Breast epithelium (tissue), 4 donors: ENCODE measurements at regions not wholly inside any gene's neighbourhood (a gene's known extent, or its start where the extent isn't known, plus 50 kb on each side); places are given as distances from the start of the nearest gene placed in this dataset.
"Not testable (repeated sequence)": the region's sequence is repeated elsewhere in the genome, so short reads cannot be mapped to it uniquely, and the experiment has no call there.

Experiments used
- DNase-seq, 2 donors: peaks; one replicate each; pipeline ENCODE4 v3.0.0-alpha.2; 2019; ENCODE audit warnings: low spot score in 2 of 2
- H3K27ac ChIP-seq, 2 donors: fragments of 200-600 bp; sonication (generic) in 1 of 2; one replicate each; pipeline ENCODE4 v1.5.1; 2016 to 2019; ENCODE audit warnings: mild to moderate bottlenecking in 1 of 2
- H3K27me3 ChIP-seq, 2 donors: fragments of 200-600 bp; sonication (generic) in 1 of 2; one replicate each; pipeline versions ENCODE4 v1.5.1 to v1.6.0; 2017 to 2019; ENCODE audit warnings: control low read depth in 1 of 2, mild to moderate bottlenecking in 1 of 2
- H3K36me3 ChIP-seq: fragments of 200-600 bp; one replicate; pipeline ENCODE4 v1.5.1; 2019
- H3K4me1 ChIP-seq, 2 donors: fragments of 200-600 bp; sonication (generic); one replicate each; pipeline ENCODE4 v1.5.1; 2016 to 2019; ENCODE audit warnings: control low read depth in 1 of 2
- H3K4me3 ChIP-seq, 3 donors: fragments of 200-600 bp; sonication (generic); 1 replicate in 2 of 3; 2 replicates in 1 of 3; pipeline ENCODE4 v1.5.1; 2016 to 2019; ENCODE audit warnings: mild to moderate bottlenecking in 3 of 3, moderate library complexity in 2 of 3
- H3K9me3 ChIP-seq, 2 donors: fragments of 200-600 bp; sonication (generic) in 1 of 2; one replicate each; pipeline ENCODE4 v1.5.1; 2016 to 2019; ENCODE audit warnings: control low read depth in 1 of 2
- CTCF ChIP-seq, 3 donors: fragments of 450-650 bp; IDR thresholded peaks; one replicate each; pipeline ENCODE4 v1.5.1; 2016 to 2017; ENCODE audit warnings: antibody characterized with exemption in 3 of 3, mild to moderate bottlenecking in 3 of 3, moderate library complexity in 3 of 3
- POLR2A ChIP-seq: fragments of 450-650 bp; IDR thresholded peaks from one replicate; pipeline ENCODE4 v1.6.1; 2016; ENCODE audit warnings: antibody characterized with exemption, mild to moderate bottlenecking, moderate library complexity
- POLR2AphosphoS5 ChIP-seq, 3 donors: sonication (generic); formaldehyde crosslinking; IDR thresholded peaks; one replicate each; pipeline ENCODE4 v1.6.1; 2017; ENCODE audit warnings: antibody characterized with exemption in 3 of 3
- intact Hi-C: fragments of 100-400 bp; cut with DNase I; formaldehyde crosslinking; loops from one replicate; pipeline ENCODE4 v1.15.1; 2023; ENCODE audit warnings: low total_unique reads

GRCh38 chr5:154541553-154541952 lies 63.5 kb upstream of the HAND1 start:
- H3K27me3 ChIP-seq, result peaks cover 0 to 5% of the 10 kb centered on the region in 2 donors
- TF ChIP-seq CTCF (IDR thresholded peaks at IDR 0.05), result no peak
- no peak for TF ChIP-seq POLR2A
- TF ChIP-seq POLR2AphosphoS5 (IDR thresholded peaks at IDR 0.05), result no peak
- intact Hi-C loops, result no loop called here
- no peak overlapping the region for H3K4me3 ChIP-seq
- no peaks in the 10 kb centered on the region for H3K36me3 ChIP-seq
- DNase-seq, result no peak
- H3K4me1 ChIP-seq, result no peaks in the 10 kb centered on the region
- H3K9me3 ChIP-seq, result no peaks in the 10 kb centered on the region
- no peak overlapping the region for H3K27ac ChIP-seq

GRCh38 chr5:154540600-154540999 lies 62.6 kb upstream of the HAND1 start:
- Histone ChIP-seq H3K4me1 (no peaks in the 10 kb centered on the region), H3K9me3 (no peaks in the 10 kb centered on the region), H3K27me3 (peaks cover 0 to 5% of the 10 kb centered on the region in 2 donors), H3K4me3 (no peak overlapping the region), H3K27ac (no peak overlapping the region), H3K36me3 (no peaks in the 10 kb centered on the region)
- TF ChIP-seq POLR2A (no peak), CTCF (IDR thresholded peaks at IDR 0.05) (no peak), POLR2AphosphoS5 (IDR thresholded peaks at IDR 0.05) (no peak)
- DNase-seq, result no peak
- intact Hi-C loops, result no loop called here

GRCh38 chr5:154538492-154538891 lies 60.5 kb upstream of the HAND1 start:
- Histone ChIP-seq H3K4me1 (no peaks in the 10 kb centered on the region), H3K27ac (no peak overlapping the region), H3K9me3 (no peaks in the 10 kb centered on the region), H3K36me3 (no peaks in the 10 kb centered on the region), H3K27me3 (peaks cover 0 to 5% of the 10 kb centered on the region in 2 donors), H3K4me3 (no peak overlapping the region)
- TF ChIP-seq POLR2AphosphoS5 (IDR thresholded peaks at IDR 0.05) (no peak), POLR2A (no peak), CTCF (IDR thresholded peaks at IDR 0.05) (no peak)
- no peak for DNase-seq
- intact Hi-C loops, result loop anchor here (5.0 kb wide), 1 partner anchor 1991 kb away; no protein-coding TSS in a partner anchor

- H3K4me3 ChIP-seq, H3K4me1 ChIP-seq, H3K36me3 ChIP-seq, H3K9me3 ChIP-seq, H3K27ac ChIP-seq, DNase-seq, H3K27me3 ChIP-seq: not testable (repeated sequence)
- intact Hi-C loops, result loop anchor here (5.0 kb wide), 1 partner anchor 1989 kb away; no protein-coding TSS in a partner anchor
These were observed 58.4 kb upstream of the HAND1 start for GRCh38 chr5:154536439-154536838.

GRCh38 chr5:154535535-154535934 lies 57.5 kb upstream of the HAND1 start:
- no peak for TF ChIP-seq POLR2AphosphoS5 (IDR thresholded peaks at IDR 0.05)
- no peak for TF ChIP-seq CTCF (IDR thresholded peaks at IDR 0.05)
- TF ChIP-seq POLR2A, result no peak
- DNase-seq, result no peak
- no peak overlapping the region for H3K27ac ChIP-seq
- H3K9me3 ChIP-seq, result no peaks in the 10 kb centered on the region
- intact Hi-C loops, result loop anchor here (5.0 kb wide), 1 partner anchor 1988 kb away; no protein-coding TSS in a partner anchor
- H3K4me1 ChIP-seq, result no peaks in the 10 kb centered on the region
- H3K36me3 ChIP-seq, result no peaks in the 10 kb centered on the region
- H3K4me3 ChIP-seq, result no peak overlapping the region
- H3K27me3 ChIP-seq, result peaks cover 0 to 5% of the 10 kb centered on the region in 2 donors
